ENCODE measurements at regions not wholly inside any gene's neighbourhood (a gene's known extent, or its start where the extent isn't known, plus 50 kb on each side); places are given as distances from the start of the nearest gene placed in this dataset.
A peak's percentile ranks its signal among the peaks of the same experiment; 100 is the strongest.

DNA sequence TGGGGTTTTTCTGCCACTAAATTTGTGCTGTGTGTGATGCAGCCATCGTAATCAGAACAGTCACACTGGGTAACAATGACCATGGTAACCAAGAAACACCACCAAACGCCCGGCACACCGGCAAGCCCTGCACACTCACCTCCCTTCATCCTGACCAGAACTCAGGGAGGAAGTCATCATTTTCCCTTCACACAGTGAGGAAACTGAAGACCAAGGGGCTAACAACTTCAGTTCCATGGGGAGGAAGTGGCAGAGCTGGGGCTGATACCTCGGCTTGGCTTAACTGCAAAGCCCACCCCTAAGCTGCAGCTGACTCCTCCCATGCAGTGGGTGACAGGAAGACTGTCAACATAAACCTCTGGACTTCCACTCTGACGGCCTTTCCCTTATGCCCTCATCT is 69.3 kb upstream of the BCAR3 start:
- intact Hi-C loops (cut with micrococcal nuclease; ENCODE audit: unreplicated experiment) = no loop called here
- Mint-ChIP-seq H3K27ac (ENCODE audit: unreplicated experiment) (no peak overlapping the region), H3K4me1 (ENCODE audit: low read depth, unreplicated experiment) (peaks cover 14% of the 10 kb centered on the region), H3K27me3 (ENCODE audit: unreplicated experiment) (peaks cover 21% of the 10 kb centered on the region), H3K4me3 (ENCODE audit: low read depth, unreplicated experiment) (no peak overlapping the region), H3K9me3 (ENCODE audit: low read depth, unreplicated experiment) (peaks cover 9% of the 10 kb centered on the region), H3K36me3 (ENCODE audit: insufficient read depth, unreplicated experiment) (no peaks in the 10 kb centered on the region)
- BruUV-seq (replicated peaks) = no TSS peak
- TF ChIP-seq, protein P1, sequence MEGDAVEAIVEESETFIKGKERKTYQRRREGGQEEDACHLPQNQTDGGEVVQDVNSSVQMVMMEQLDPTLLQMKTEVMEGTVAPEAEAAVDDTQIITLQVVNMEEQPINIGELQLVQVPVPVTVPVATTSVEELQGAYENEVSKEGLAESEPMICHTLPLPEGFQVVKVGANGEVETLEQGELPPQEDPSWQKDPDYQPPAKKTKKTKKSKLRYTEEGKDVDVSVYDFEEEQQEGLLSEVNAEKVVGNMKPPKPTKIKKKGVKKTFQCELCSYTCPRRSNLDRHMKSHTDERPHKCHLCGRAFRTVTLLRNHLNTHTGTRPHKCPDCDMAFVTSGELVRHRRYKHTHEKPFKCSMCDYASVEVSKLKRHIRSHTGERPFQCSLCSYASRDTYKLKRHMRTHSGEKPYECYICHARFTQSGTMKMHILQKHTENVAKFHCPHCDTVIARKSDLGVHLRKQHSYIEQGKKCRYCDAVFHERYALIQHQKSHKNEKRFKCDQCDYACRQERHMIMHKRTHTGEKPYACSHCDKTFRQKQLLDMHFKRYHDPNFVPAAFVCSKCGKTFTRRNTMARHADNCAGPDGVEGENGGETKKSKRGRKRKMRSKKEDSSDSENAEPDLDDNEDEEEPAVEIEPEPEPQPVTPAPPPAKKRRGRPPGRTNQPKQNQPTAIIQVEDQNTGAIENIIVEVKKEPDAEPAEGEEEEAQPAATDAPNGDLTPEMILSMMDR (IDR thresholded peaks at IDR 0.05; ENCODE audit: unreplicated experiment) = no peak
- no peak for DNase-seq
- CTCF ChIA-PET = interaction anchor here (1.4 to 1.5 kb wide), 2 partner anchors 8 to 133 kb away, joined by 4 to 5 read pairs; no protein-coding TSS in a partner anchor

DNA sequence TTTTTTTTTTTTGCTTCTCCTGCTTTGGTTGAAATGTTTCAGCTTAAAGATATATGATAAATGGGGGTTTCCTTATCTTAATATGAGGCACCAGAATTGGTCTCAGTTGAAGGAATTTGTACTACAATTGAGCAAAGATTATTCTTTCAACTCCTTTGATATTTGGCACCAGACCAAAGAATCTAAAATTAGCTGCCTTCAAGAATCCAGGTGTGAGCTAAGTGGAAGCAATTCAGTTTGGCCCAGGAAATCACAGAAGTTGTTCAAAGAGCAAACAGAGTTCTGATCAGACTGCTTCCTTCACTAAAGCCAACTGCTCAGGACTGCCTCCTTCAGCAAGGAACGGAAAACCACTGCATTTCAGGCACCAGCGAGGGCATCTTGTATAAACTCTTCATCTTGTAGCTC is 68.3 kb upstream of the BCAR3 start:
- Mint-ChIP-seq H3K9me3 (ENCODE audit: low read depth, unreplicated experiment) (peaks cover 9% of the 10 kb centered on the region), H3K4me3 (ENCODE audit: low read depth, unreplicated experiment) (no peak overlapping the region), H3K36me3 (ENCODE audit: insufficient read depth, unreplicated experiment) (no peaks in the 10 kb centered on the region), H3K27me3 (ENCODE audit: unreplicated experiment) (peaks cover 21% of the 10 kb centered on the region), H3K4me1 (ENCODE audit: low read depth, unreplicated experiment) (peaks cover 11% of the 10 kb centered on the region), H3K27ac (ENCODE audit: unreplicated experiment) (no peak overlapping the region)
- TF ChIP-seq, protein P1 (IDR thresholded peaks at IDR 0.05; ENCODE audit: unreplicated experiment) = no peak
- CTCF ChIA-PET = interaction anchor here (0.6 to 1.5 kb wide), 11 partner anchors 9 to 560 kb away, joined by 3 to 5 read pairs (median 4); no protein-coding TSS in a partner anchor
- DNase-seq = peak; percentile 43
- no TSS peak for BruUV-seq (replicated peaks)
- intact Hi-C loops (cut with micrococcal nuclease; ENCODE audit: unreplicated experiment) = no loop called here

DNA sequence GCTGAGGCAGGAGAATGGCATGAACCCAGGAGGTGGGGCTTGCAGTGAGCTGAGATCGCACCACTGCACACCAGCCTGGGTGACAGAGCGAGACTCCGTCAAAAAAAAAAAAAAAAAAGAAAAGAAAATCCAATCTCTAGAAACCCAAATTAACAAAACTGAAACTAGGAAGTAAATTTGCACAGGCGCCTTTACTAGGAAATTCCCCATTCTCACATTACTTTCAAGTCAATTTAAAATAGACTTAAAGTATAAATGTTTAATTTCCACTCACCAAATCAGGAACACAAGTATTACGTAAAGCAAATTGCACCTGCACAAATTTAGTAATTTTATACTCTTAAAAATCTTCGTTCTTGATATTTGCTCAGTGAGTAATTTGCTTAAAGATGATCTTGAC is 67.8 kb upstream of the BCAR3 start:
- H3K4me3 Mint-ChIP-seq (ENCODE audit: low read depth, unreplicated experiment) = no peak overlapping the region
- CTCF ChIA-PET = interaction anchor here (0.6 to 1.5 kb wide), 8 partner anchors 10 to 491 kb away, joined by 3 to 5 read pairs (median 4); no protein-coding TSS in a partner anchor
- no peak overlapping the region for H3K27ac Mint-ChIP-seq (ENCODE audit: unreplicated experiment)
- DNase-seq = no peak
- peaks cover 21% of the 10 kb centered on the region for H3K27me3 Mint-ChIP-seq (ENCODE audit: unreplicated experiment)
- peaks cover 11% of the 10 kb centered on the region for H3K4me1 Mint-ChIP-seq (ENCODE audit: low read depth, unreplicated experiment)
- TF ChIP-seq, protein P1 (IDR thresholded peaks at IDR 0.05; ENCODE audit: unreplicated experiment) = no peak
- no peaks in the 10 kb centered on the region for H3K36me3 Mint-ChIP-seq (ENCODE audit: insufficient read depth, unreplicated experiment)
- peaks cover 9% of the 10 kb centered on the region for H3K9me3 Mint-ChIP-seq (ENCODE audit: low read depth, unreplicated experiment)
- no TSS peak for BruUV-seq (replicated peaks)
- intact Hi-C loops (cut with micrococcal nuclease; ENCODE audit: unreplicated experiment) = no loop called here

- no TSS peak for BruUV-seq (replicated peaks)
- Mint-ChIP-seq H3K27me3 (ENCODE audit: unreplicated experiment) (peaks cover 21% of the 10 kb centered on the region), H3K27ac (ENCODE audit: unreplicated experiment) (no peak overlapping the region), H3K36me3 (ENCODE audit: insufficient read depth, unreplicated experiment) (no peaks in the 10 kb centered on the region), H3K4me1 (ENCODE audit: low read depth, unreplicated experiment) (peaks cover 11% of the 10 kb centered on the region), H3K9me3 (ENCODE audit: low read depth, unreplicated experiment) (peaks cover 9% of the 10 kb centered on the region), H3K4me3 (ENCODE audit: low read depth, unreplicated experiment) (no peak overlapping the region)
- no peak for DNase-seq
- intact Hi-C loops (cut with micrococcal nuclease; ENCODE audit: unreplicated experiment) = no loop called here
- TF ChIP-seq, protein P1 (IDR thresholded peaks at IDR 0.05; ENCODE audit: unreplicated experiment) = no peak
- CTCF ChIA-PET = no interaction called here
Measured at GRCh38 chr1:93746021-93746812, 64.6 kb upstream of the BCAR3 start.
